ENCODE measurements at regions not wholly inside any gene's neighbourhood (a gene's known extent, or its start where the extent isn't known, plus 50 kb on each side); places are given as distances from the start of the nearest gene placed in this dataset.

- TF ChIP-seq SIN3A (IDR thresholded peaks at IDR 0.05; ENCODE audit: borderline replicate concordance, insufficient read depth, low read length) (no peak), FOXP2 (optimal IDR thresholded peaks at IDR 0.05; ENCODE audit: borderline replicate concordance, extremely low read depth, extremely low read length, insufficient read depth) (no peak), POLR2AphosphoS5 (IDR thresholded peaks at IDR 0.05; ENCODE audit: low read depth, low read length) (no peak), REST (IDR thresholded peaks at IDR 0.05; ENCODE audit: insufficient read depth in 1 of 2, low read depth in 2 of 2, low read length in 2 of 2) (no peak), TAF1 (IDR thresholded peaks at IDR 0.05; ENCODE audit: borderline replicate concordance, insufficient read depth, low read length) (no peak)
Measured at GRCh38 chr12:114263056-114263805, 142.7 kb downstream of the TBX5 start.

- TF ChIP-seq REST (IDR thresholded peaks at IDR 0.05; ENCODE audit: insufficient read depth in 1 of 2, low read depth in 2 of 2, low read length in 2 of 2), result no peak
- no peak for TF ChIP-seq TAF1 (IDR thresholded peaks at IDR 0.05; ENCODE audit: borderline replicate concordance, insufficient read depth, low read length)
- no peak for TF ChIP-seq FOXP2 (optimal IDR thresholded peaks at IDR 0.05; ENCODE audit: borderline replicate concordance, extremely low read depth, extremely low read length, insufficient read depth)
- TF ChIP-seq SIN3A (IDR thresholded peaks at IDR 0.05; ENCODE audit: borderline replicate concordance, insufficient read depth, low read length), result no peak
- TF ChIP-seq POLR2AphosphoS5 (IDR thresholded peaks at IDR 0.05; ENCODE audit: low read depth, low read length), result no peak
Measured at GRCh38 chr12:114257687-114258086, 148.3 kb downstream of the TBX5 start.

GRCh38 chr12:114254998-114255397, 150.9 kb downstream of the TBX5 start:
- TF ChIP-seq SIN3A (IDR thresholded peaks at IDR 0.05; ENCODE audit: borderline replicate concordance, insufficient read depth, low read length) (no peak), POLR2AphosphoS5 (IDR thresholded peaks at IDR 0.05; ENCODE audit: low read depth, low read length) (no peak), REST (IDR thresholded peaks at IDR 0.05; ENCODE audit: insufficient read depth in 1 of 2, low read depth in 2 of 2, low read length in 2 of 2) (no peak), TAF1 (IDR thresholded peaks at IDR 0.05; ENCODE audit: borderline replicate concordance, insufficient read depth, low read length) (no peak), FOXP2 (optimal IDR thresholded peaks at IDR 0.05; ENCODE audit: borderline replicate concordance, extremely low read depth, extremely low read length, insufficient read depth) (no peak)

- no peak for TF ChIP-seq POLR2AphosphoS5 (IDR thresholded peaks at IDR 0.05; ENCODE audit: low read depth, low read length)
- no peak for TF ChIP-seq TAF1 (IDR thresholded peaks at IDR 0.05; ENCODE audit: borderline replicate concordance, insufficient read depth, low read length)
- TF ChIP-seq FOXP2 (optimal IDR thresholded peaks at IDR 0.05; ENCODE audit: borderline replicate concordance, extremely low read depth, extremely low read length, insufficient read depth), result no peak
- no peak for TF ChIP-seq SIN3A (IDR thresholded peaks at IDR 0.05; ENCODE audit: borderline replicate concordance, insufficient read depth, low read length)
- TF ChIP-seq REST (IDR thresholded peaks at IDR 0.05; ENCODE audit: insufficient read depth in 1 of 2, low read depth in 2 of 2, low read length in 2 of 2), result no peak
Measured at GRCh38 chr12:114253976-114254778, 151.8 kb downstream of the TBX5 start.
